Trophoblast cell (in vitro differentiated cells and primary cell): ENCODE measurements at regions not wholly inside any gene's neighbourhood (a gene's known extent, or its start where the extent isn't known, plus 50 kb on each side); places are given as distances from the start of the nearest gene placed in this dataset.

Source experiments
- DNase-seq, 2 donors: peaks; one replicate each; pipeline ENCODE4 v3.0.0-alpha.2; 2016
- H2AFZ ChIP-seq: 2 replicates; pipeline ENCODE4 v1.6.1; 2013; ENCODE audit warnings: low read length, moderate library complexity, mild to moderate bottlenecking; ENCODE audit not compliant: insufficient read depth, poor library complexity
- H2AK5ac ChIP-seq: 2 replicates; pipeline ENCODE4 v1.6.1; 2013; ENCODE audit warnings: mild to moderate bottlenecking, low read length
- H2BK120ac ChIP-seq: 2 replicates; pipeline ENCODE4 v1.6.1; 2013; ENCODE audit warnings: low read length, mild to moderate bottlenecking, moderate library complexity; ENCODE audit not compliant: insufficient read depth, poor library complexity
- H2BK12ac ChIP-seq: 2 replicates; pipeline ENCODE4 v1.6.1; 2013; ENCODE audit warnings: mild to moderate bottlenecking, low read length, moderate library complexity
- H2BK5ac ChIP-seq: 2 replicates; pipeline ENCODE4 v1.6.1; 2013; ENCODE audit warnings: low read length, low read depth, moderate library complexity, mild to moderate bottlenecking; ENCODE audit not compliant: poor library complexity
- H3K14ac ChIP-seq: 2 replicates; pipeline ENCODE4 v1.6.1; 2013; ENCODE audit warnings: mild to moderate bottlenecking, low read length
- H3K18ac ChIP-seq: 2 replicates; pipeline ENCODE4 v1.6.1; 2013; ENCODE audit warnings: mild to moderate bottlenecking, low read length
- H3K23ac ChIP-seq: 2 replicates; pipeline ENCODE4 v1.6.1; 2013; ENCODE audit warnings: low read length
- H3K27ac ChIP-seq: 2 replicates; pipeline ENCODE4 v1.5.1; 2013; ENCODE audit warnings: low read depth, mild to moderate bottlenecking, inconsistent platforms, low read length, moderate library complexity
- H3K27me3 ChIP-seq: 2 replicates; pipeline ENCODE4 v1.6.1; 2013; ENCODE audit warnings: inconsistent platforms, mild to moderate bottlenecking, low read length, moderate library complexity; ENCODE audit not compliant: insufficient read depth
- H3K36me3 ChIP-seq, 2 experiments: 1 replicate in 1 of 2; 2 replicates in 1 of 2; pipeline ENCODE4 v1.6.1; 2013; ENCODE audit warnings: low read length in 2 of 2, mild to moderate bottlenecking in 2 of 2, moderate library complexity in 1 of 2; ENCODE audit not compliant: insufficient read depth in 2 of 2, control insufficient read depth in 1 of 2
- H3K4ac ChIP-seq: 2 replicates; pipeline ENCODE4 v1.6.1; 2013; ENCODE audit warnings: low read depth, mild to moderate bottlenecking, low read length, moderate library complexity
- H3K4me1 ChIP-seq, 2 experiments: 1 replicate in 1 of 2; 2 replicates in 1 of 2; pipeline ENCODE4 v1.6.1; 2013; ENCODE audit warnings: low read length in 2 of 2, mild to moderate bottlenecking in 2 of 2, moderate library complexity in 1 of 2; ENCODE audit not compliant: insufficient read depth in 2 of 2, control insufficient read depth in 1 of 2
- H3K4me2 ChIP-seq: 2 replicates; pipeline ENCODE4 v1.6.1; 2013; ENCODE audit warnings: inconsistent platforms, mild to moderate bottlenecking, low read length, moderate library complexity
- H3K4me3 ChIP-seq: 2 replicates; pipeline ENCODE4 v1.5.1; 2013; ENCODE audit warnings: mild to moderate bottlenecking, low read depth, low read length, inconsistent platforms
- H3K79me1 ChIP-seq: one replicate; pipeline ENCODE4 v1.6.1; 2013; ENCODE audit warnings: low read length
- H3K79me2 ChIP-seq: 2 replicates; pipeline ENCODE4 v1.6.1; 2013; ENCODE audit warnings: low read length, mild to moderate bottlenecking; ENCODE audit not compliant: control insufficient read depth, insufficient read depth, poor library complexity
- H3K9ac ChIP-seq: 2 replicates; pipeline ENCODE4 v1.6.1; 2013; ENCODE audit warnings: mild to moderate bottlenecking, low read length
- H3K9me3 ChIP-seq: 2 replicates; pipeline ENCODE4 v1.6.1; 2013; ENCODE audit warnings: low read depth, mild to moderate bottlenecking, control low read depth, inconsistent platforms, low read length; ENCODE audit not compliant: insufficient read depth
- H4K12ac ChIP-seq: 2 replicates; pipeline ENCODE4 v1.6.1; 2013; ENCODE audit warnings: low read depth, mild to moderate bottlenecking, low read length, moderate library complexity
- H4K8ac ChIP-seq: 2 replicates; pipeline ENCODE4 v1.6.1; 2013; ENCODE audit warnings: low read depth, mild to moderate bottlenecking, low read length, moderate library complexity
- H4K91ac ChIP-seq: one replicate; pipeline ENCODE4 v1.6.1; 2013; ENCODE audit warnings: low read depth, mild to moderate bottlenecking, low read length, moderate library complexity
- WGBS: extraction: QIAGEN DNeasy Blood & Tissue Kit; methylation state at CpG from one replicate; pipeline ENCODE4 v1.1.7; 2013; ENCODE audit warnings: missing lambda C conversion rate; ENCODE audit not compliant: insufficient read length, insufficient coverage; ENCODE audit errors: extremely low coverage; 5-methylcytosine and 5-hydroxymethylcytosine counted together

GRCh38 chr12:125890971-125891370, 825.7 kb downstream of the AACS start:
- Histone ChIP-seq H3K36me3 (no peaks in the 10 kb centered on the region), H3K27me3 (no peaks in the 10 kb centered on the region), H4K91ac (no peak overlapping the region), H3K9me3 (no peaks in the 10 kb centered on the region), H3K9ac (no peak overlapping the region), H2AK5ac (no peak overlapping the region), H3K4me3 (no peak overlapping the region), H4K8ac (no peak overlapping the region), H2BK5ac (no peak overlapping the region), H3K4ac (no peak overlapping the region), H3K14ac (no peak overlapping the region), H3K23ac (no peak overlapping the region), H2AFZ (no peak overlapping the region), H3K79me2 (no peaks in the 10 kb centered on the region), H3K4me1 (no peaks in the 10 kb centered on the region), H3K4me2 (no peak overlapping the region), H3K27ac (no peak overlapping the region), H3K18ac (no peak overlapping the region), H2BK12ac (no peak overlapping the region), H2BK120ac (no peak overlapping the region), H4K12ac (no peak overlapping the region), H3K79me1 (no peaks in the 10 kb centered on the region)
- WGBS = no CpG with 5 or more reads among the region's 5 CpGs
- DNase-seq = peak; percentile 60 to 72

GRCh38 chr12:125892276-125892675, 827.0 kb downstream of the AACS start:
- H3K4me3 ChIP-seq = no peak overlapping the region
- H4K8ac ChIP-seq = no peak overlapping the region
- WGBS = no CpG with 5 or more reads among the region's 1 CpG
- no peaks in the 10 kb centered on the region for H3K4me1 ChIP-seq
- no peak overlapping the region for H2AFZ ChIP-seq
- H3K9me3 ChIP-seq = no peaks in the 10 kb centered on the region
- no peak overlapping the region for H3K23ac ChIP-seq
- H3K79me1 ChIP-seq = no peaks in the 10 kb centered on the region
- H3K14ac ChIP-seq = no peak overlapping the region
- no peak overlapping the region for H4K91ac ChIP-seq
- no peaks in the 10 kb centered on the region for H3K27me3 ChIP-seq
- H3K79me2 ChIP-seq = no peaks in the 10 kb centered on the region
- H2AK5ac ChIP-seq = no peak overlapping the region
- no peak overlapping the region for H3K9ac ChIP-seq
- no peaks in the 10 kb centered on the region for H3K36me3 ChIP-seq
- H3K27ac ChIP-seq = no peak overlapping the region
- H2BK120ac ChIP-seq = no peak overlapping the region
- peak in 1 of 2 donors; percentile 40 for DNase-seq
- H3K18ac ChIP-seq = no peak overlapping the region
- H3K4me2 ChIP-seq = no peak overlapping the region
- H2BK5ac ChIP-seq = no peak overlapping the region
- H2BK12ac ChIP-seq = no peak overlapping the region
- H4K12ac ChIP-seq = no peak overlapping the region
- H3K4ac ChIP-seq = no peak overlapping the region

- H3K4ac ChIP-seq = no peak overlapping the region
- no peak overlapping the region for H3K14ac ChIP-seq
- WGBS = no CpG with 5 or more reads among the region's 2 CpGs
- no peaks in the 10 kb centered on the region for H3K4me1 ChIP-seq
- no peak overlapping the region for H4K91ac ChIP-seq
- peaks cover 2% of the 10 kb centered on the region for H3K9me3 ChIP-seq
- H3K23ac ChIP-seq = no peak overlapping the region
- H2BK120ac ChIP-seq = no peak overlapping the region
- DNase-seq = peak; percentile 68 to 94
- H3K27ac ChIP-seq = no peak overlapping the region
- H2BK12ac ChIP-seq = no peak overlapping the region
- no peak overlapping the region for H2BK5ac ChIP-seq
- no peak overlapping the region for H3K9ac ChIP-seq
- no peak overlapping the region for H3K18ac ChIP-seq
- H4K8ac ChIP-seq = no peak overlapping the region
- no peaks in the 10 kb centered on the region for H3K79me1 ChIP-seq
- H2AFZ ChIP-seq = no peak overlapping the region
- H3K4me3 ChIP-seq = no peak overlapping the region
- H2AK5ac ChIP-seq = no peak overlapping the region
- H4K12ac ChIP-seq = no peak overlapping the region
- no peaks in the 10 kb centered on the region for H3K79me2 ChIP-seq
- no peak overlapping the region for H3K4me2 ChIP-seq
- no peaks in the 10 kb centered on the region for H3K36me3 ChIP-seq
- H3K27me3 ChIP-seq = no peaks in the 10 kb centered on the region
Measured at GRCh38 chr12:125902991-125903390, 837.8 kb downstream of the AACS start.

- H3K9me3 ChIP-seq = peaks cover under 1% of the 10 kb centered on the region
Measured at GRCh38 chr12:125907351-125907750, 842.1 kb downstream of the AACS start.

More at GRCh38 chr12:125907351-125907750, 842.1 kb downstream of the AACS start:
- no peaks in the 10 kb centered on the region for H3K4me1 ChIP-seq
- no peak overlapping the region for H2AK5ac ChIP-seq
- no peak overlapping the region for H3K9ac ChIP-seq
- no peak overlapping the region for H4K12ac ChIP-seq
- no peak overlapping the region for H3K4me3 ChIP-seq
- H3K14ac ChIP-seq = no peak overlapping the region
- H4K8ac ChIP-seq = no peak overlapping the region
- no peak overlapping the region for H4K91ac ChIP-seq
- WGBS = no CpG with 5 or more reads among the region's 3 CpGs
- no peaks in the 10 kb centered on the region for H3K79me1 ChIP-seq
- H3K79me2 ChIP-seq = no peaks in the 10 kb centered on the region
- H2BK12ac ChIP-seq = no peak overlapping the region
- H3K23ac ChIP-seq = no peak overlapping the region
- H3K36me3 ChIP-seq = no peaks in the 10 kb centered on the region
- H3K27ac ChIP-seq = no peak overlapping the region
- H2BK5ac ChIP-seq = no peak overlapping the region
- no peak for DNase-seq
- no peaks in the 10 kb centered on the region for H3K27me3 ChIP-seq
- H3K4ac ChIP-seq = no peak overlapping the region
- no peak overlapping the region for H3K4me2 ChIP-seq
- no peak overlapping the region for H3K18ac ChIP-seq
- H2BK120ac ChIP-seq = no peak overlapping the region
- H2AFZ ChIP-seq = no peak overlapping the region
